ENCODE measurements at regions not wholly inside any gene's neighbourhood (a gene's known extent, or its start where the extent isn't known, plus 50 kb on each side); places are given as distances from the start of the nearest gene placed in this dataset.

GRCh38 chr7:94080551-94080950, 76.4 kb upstream of the BET1 start (continued):
- TF ChIP-seq FOSL2 (IDR thresholded peaks at IDR 0.05; ENCODE audit: borderline replicate concordance, low read depth) (no peak), FOXM1 (IDR thresholded peaks at IDR 0.05; ENCODE audit: low read depth) (no peak), TCF12 (IDR thresholded peaks at IDR 0.05) (no peak), GABPA (IDR thresholded peaks at IDR 0.05; ENCODE audit: low read depth) (no peak)

GRCh38 chr7:94082126-94082525, 78.0 kb upstream of the BET1 start:
- TF ChIP-seq USF1 (IDR thresholded peaks at IDR 0.05; ENCODE audit: borderline replicate concordance, low read depth) (no peak), JUND (IDR thresholded peaks at IDR 0.05) (no peak), RAD21 (IDR thresholded peaks at IDR 0.05; ENCODE audit: low read length) (no peak), FOXM1 (IDR thresholded peaks at IDR 0.05; ENCODE audit: low read depth) (no peak)
- no peak overlapping the region for H3K4me3 ChIP-seq (ENCODE audit: low read depth in 2 of 2, low read length in 1 of 2)
- no peak overlapping the region for H3K27ac ChIP-seq (ENCODE audit: low read depth in 2 of 2, low read length in 1 of 2)
- no peaks in the 10 kb centered on the region for H4K20me1 ChIP-seq (ENCODE audit: insufficient read depth)
- no peak for DNase-seq
- ChIA-PET CTCF (interaction anchor here (0.9 to 1.7 kb wide), 5 partner anchors 25 to 460 kb away, joined by 3 to 7 read pairs (median 3); partner anchors contain the start of gene GNG11), POLR2A (no interaction called here)
- no peaks in the 10 kb centered on the region for H3K79me2 ChIP-seq (ENCODE audit: insufficient read depth)
- H3K4me1 ChIP-seq (ENCODE audit: control insufficient read depth in 1 of 2, insufficient read depth in 2 of 2, low read depth in 1 of 2, low read length in 1 of 2), result no peaks in the 10 kb centered on the region
- H3K9me2 ChIP-seq, result no peaks in the 10 kb centered on the region
- no peaks in the 10 kb centered on the region for H3K9me3 ChIP-seq
- H3K27me3 ChIP-seq (ENCODE audit: insufficient read depth), result no peaks in the 10 kb centered on the region
- H3F3A ChIP-seq (replicated peaks; ENCODE audit: insufficient read depth), result no peaks in the 10 kb centered on the region
- H3K9ac ChIP-seq, result no peak overlapping the region
- H2AFZ ChIP-seq (ENCODE audit: low read depth), result no peak overlapping the region
- no peak overlapping the region for H3K4me2 ChIP-seq
- no peaks in the 10 kb centered on the region for H3K36me3 ChIP-seq (replicated peaks in 1 of 2; ENCODE audit: control insufficient read depth in 1 of 2, insufficient read depth in 2 of 2, low read length in 1 of 2)

- Histone ChIP-seq H3K9me2 (no peaks in the 10 kb centered on the region), H3K36me3 (replicated peaks in 1 of 2; ENCODE audit: control insufficient read depth in 1 of 2, insufficient read depth in 2 of 2, low read length in 1 of 2) (no peaks in the 10 kb centered on the region), H3K9me3 (no peaks in the 10 kb centered on the region), H3K27me3 (ENCODE audit: insufficient read depth) (no peaks in the 10 kb centered on the region), H3K27ac (ENCODE audit: low read depth in 2 of 2, low read length in 1 of 2) (peak overlapping the region in 1 of 2 experiments; percentile 11; a peak in 2 of 4 replicates), H3K9ac (no peak overlapping the region), H4K20me1 (ENCODE audit: insufficient read depth) (no peaks in the 10 kb centered on the region), H3K4me1 (ENCODE audit: control insufficient read depth in 1 of 2, insufficient read depth in 2 of 2, low read depth in 1 of 2, low read length in 1 of 2) (peaks cover 9 to 11% of the 10 kb centered on the region in 2 experiments), H3K4me3 (ENCODE audit: low read depth in 2 of 2, low read length in 1 of 2) (peak overlapping the region in 1 of 2 experiments; percentile 15; a peak in 1 of 4 replicates), H3F3A (replicated peaks; ENCODE audit: insufficient read depth) (no peaks in the 10 kb centered on the region), H3K79me2 (ENCODE audit: insufficient read depth) (no peaks in the 10 kb centered on the region), H3K4me2 (peak overlapping the region; percentile 38; the same call in 1 of the 2 replicates), H2AFZ (ENCODE audit: low read depth) (no peak overlapping the region; the same call in 1 of the 2 replicates)
- DNase-seq, result peak; percentile 66
- ChIA-PET CTCF (interaction anchor here (0.5 to 5.8 kb wide), 75 partner anchors 8 to 1161 kb away, joined by 3 to 61 read pairs (median 4); partner anchors contain the start of genes GNG11, GNGT1 and TFPI2), POLR2A (no interaction called here)
- 30% methylated on average over 6 of the region's 6 CpGs for whole genome bisulfite sequencing (ENCODE audit: low lambda C conversion rate)
- TF ChIP-seq RFX5 (IDR thresholded peaks at IDR 0.05; ENCODE audit: low read length), result 0 out of 2 replicates have a peak, but pooled peaks have one; percentile 15
- peak; percentile 97 for TF ChIP-seq SMC3 (IDR thresholded peaks at IDR 0.05; ENCODE audit: low read depth, low read length)
- 0 out of 2 replicates have a peak, but pooled peaks have one; percentile 12 for TF ChIP-seq RXRA (IDR thresholded peaks at IDR 0.05; ENCODE audit: borderline replicate concordance, low read depth)
- TF ChIP-seq MEF2A (IDR thresholded peaks at IDR 0.05; ENCODE audit: borderline replicate concordance, low read depth), result no peak
- TF ChIP-seq FOSL2 (IDR thresholded peaks at IDR 0.05; ENCODE audit: borderline replicate concordance, low read depth), result peak; percentile 47; the same call in 1 of the 2 replicates
- TF ChIP-seq TCF12 (IDR thresholded peaks at IDR 0.05), result peak; percentile 65
- TF ChIP-seq IRF3 (IDR thresholded peaks at IDR 0.05; ENCODE audit: low read depth, low read length), result no peak
- peak; percentile 41; the same call in 1 of the 2 replicates for TF ChIP-seq JUND (IDR thresholded peaks at IDR 0.05)
- TF ChIP-seq GATA2 (CRISPR knock-in tag; IDR thresholded peaks at IDR 0.05), result 0 out of 2 replicates have a peak, but pooled peaks have one; percentile 17
- TF ChIP-seq RCOR1 (IDR thresholded peaks at IDR 0.05; ENCODE audit: low read length), result peak; percentile 63; the same call in 1 of the 2 replicates
- peak; percentile 89 for TF ChIP-seq PBX3 (IDR thresholded peaks at IDR 0.05)
- TF ChIP-seq TEAD4 (IDR thresholded peaks at IDR 0.05; ENCODE audit: borderline replicate concordance, insufficient read depth), result peak; percentile 48; the same call in 1 of the 2 replicates
- no peak for TF ChIP-seq MAX (IDR thresholded peaks at IDR 0.05; ENCODE audit: low read depth)
- no peak for TF ChIP-seq CHD2 (IDR thresholded peaks at IDR 0.05; ENCODE audit: low read length, partially characterized antibody)
- TF ChIP-seq NRF1 (IDR thresholded peaks at IDR 0.05; ENCODE audit: low read depth, low read length), result no peak
- peak; percentile 92 for TF ChIP-seq RAD21 (IDR thresholded peaks at IDR 0.05; ENCODE audit: low read length)
- peak; percentile 94 for TF ChIP-seq CTCF (IDR thresholded peaks at IDR 0.05)
- TF ChIP-seq FOXJ3 (CRISPR knock-in tag; IDR thresholded peaks at IDR 0.05), result no peak
These were observed 83.7 kb upstream of the BET1 start for GRCh38 chr7:94087664-94088352.

All from SK-N-SH (cell line).